T-cell (primary cell): ENCODE measurements at regions not wholly inside any gene's neighbourhood (a gene's known extent, or its start where the extent isn't known, plus 50 kb on each side); places are given as distances from the start of the nearest gene placed in this dataset.

ENCODE experiments used
- ATAC-seq, 4 experiments: fragments of 200-7000 bp in 3 of 4; fragments of 150-1000 bp in 1 of 4; cut with Tn5 transposase; replicated peaks in 1 of 4; 1 replicate in 3 of 4; 2 replicates in 1 of 4; pipeline ENCODE4 v1.10.0; 2021; ENCODE audit warnings: moderate library complexity in 3 of 4, mild to moderate bottlenecking in 2 of 4, moderate number of reproducible peaks in 1 of 4
- CTCF ChIA-PET, 2 donors: fragments of 300-600 bp; sonication (Branson Sonifier 250); formaldehyde crosslinking; loops; one replicate each; lab custom pipeline; 2022; ENCODE audit warnings: antibody characterized with exemption in 2 of 2; lab: Charles Lee
- POLR2A ChIA-PET, 2 donors: fragments of 300-600 bp; sonication (Branson Sonifier 250); formaldehyde crosslinking; loops; one replicate each; lab custom pipeline; 2022; ENCODE audit warnings: antibody characterized with exemption in 2 of 2; lab: Charles Lee
- DNase-seq, 35 experiments: peaks; one replicate each; pipeline versions ENCODE4 v3.0.0 to v3.0.0-alpha.2; 2013 to 2023
- H3K27ac ChIP-seq: one replicate; pipeline ENCODE4 v1.5.1; 2013; ENCODE audit warnings: low read length
- H3K27me3 ChIP-seq, 2 experiments: replicated peaks in 1 of 2; 1 replicate in 1 of 2; 2 replicates in 1 of 2; pipeline versions ENCODE4 v1.6.1 to v1.7.0; 2013; ENCODE audit warnings: low read length in 1 of 2, mixed read lengths in 1 of 2; ENCODE audit not compliant: control insufficient read depth in 2 of 2, insufficient read depth in 2 of 2; ENCODE audit errors: extremely low read depth in 1 of 2
- H3K36me3 ChIP-seq, 2 donors: 1 replicate in 1 of 2; 2 replicates in 1 of 2; pipeline versions ENCODE4 v1.6.1 to v1.7.0; 2013; ENCODE audit warnings: low read length in 1 of 2; ENCODE audit not compliant: control insufficient read depth in 2 of 2, insufficient read depth in 1 of 2; ENCODE audit errors: extremely low read depth in 1 of 2
- H3K4me1 ChIP-seq, 2 experiments: 1 replicate in 1 of 2; 2 replicates in 1 of 2; pipeline versions ENCODE4 v1.6.1 to v1.7.0; 2013; ENCODE audit warnings: low read length in 2 of 2, mixed read lengths in 1 of 2; ENCODE audit not compliant: insufficient read depth in 2 of 2, control insufficient read depth in 1 of 2; ENCODE audit errors: extremely low read depth in 1 of 2
- H3K4me3 ChIP-seq, 2 donors: 1 replicate in 1 of 2; 2 replicates in 1 of 2; pipeline versions ENCODE4 v1.5.1 to v1.7.0; 2013; ENCODE audit warnings: mild to moderate bottlenecking in 2 of 2, low read length in 1 of 2, moderate library complexity in 1 of 2; ENCODE audit not compliant: control insufficient read depth in 1 of 2; ENCODE audit errors: extremely low read depth in 1 of 2
- H3K9me3 ChIP-seq: 2 replicates; pipeline ENCODE4 v1.7.0; 2013
- H3K27ac Mint-ChIP-seq, 2 donors: one replicate each; pipeline ENCODE4 v1.8.0; 2020 to 2021; ENCODE audit warnings: mild to moderate bottlenecking in 2 of 2, mixed read lengths in 2 of 2
- H3K27me3 Mint-ChIP-seq, 2 donors: one replicate each; pipeline ENCODE4 v1.8.0; 2021 to 2022; ENCODE audit warnings: mixed read lengths in 2 of 2
- H3K36me3 Mint-ChIP-seq: one replicate; pipeline ENCODE4 v1.8.0; 2021; ENCODE audit warnings: mixed read lengths
- H3K4me1 Mint-ChIP-seq, 3 donors: one replicate each; pipeline ENCODE4 v1.8.0; 2020 to 2022; ENCODE audit warnings: mixed read lengths in 3 of 3, mild to moderate bottlenecking in 1 of 3
- H3K4me3 Mint-ChIP-seq, 3 donors: one replicate each; pipeline ENCODE4 v1.8.0; 2020 to 2022; ENCODE audit warnings: mild to moderate bottlenecking in 3 of 3, mixed read lengths in 3 of 3, moderate library complexity in 3 of 3
- H3K9me3 Mint-ChIP-seq, 3 donors: one replicate each; pipeline ENCODE4 v1.8.0; 2020 to 2022; ENCODE audit warnings: mixed read lengths in 3 of 3
- WGBS: methylation state at CpG from one replicate; pipeline ENCODE4 v1.1.5; 2013; ENCODE audit warnings: missing lambda C conversion rate; ENCODE audit not compliant: insufficient coverage; 5-methylcytosine and 5-hydroxymethylcytosine counted together

- H3K4me3 Mint-ChIP-seq, result no peak overlapping the region
- H3K36me3 Mint-ChIP-seq, result no peaks in the 10 kb centered on the region
- DNase-seq, result no peak
- ChIA-PET CTCF (no interaction called here), POLR2A (no interaction called here)
- WGBS, result no CpG with 5 or more reads among the region's 3 CpGs
- Histone ChIP-seq H3K27ac (no peak overlapping the region), H3K4me1 (no peaks in the 10 kb centered on the region), H3K27me3 (no peaks in the 10 kb centered on the region), H3K9me3 (no peaks in the 10 kb centered on the region), H3K36me3 (no peaks in the 10 kb centered on the region), H3K4me3 (no peak overlapping the region)
- peaks cover 2 to 7% (median 3%) of the 10 kb centered on the region in 3 donors for H3K9me3 Mint-ChIP-seq
- H3K27me3 Mint-ChIP-seq, result no peaks in the 10 kb centered on the region
- H3K4me1 Mint-ChIP-seq, result no peaks in the 10 kb centered on the region
- H3K27ac Mint-ChIP-seq, result no peak overlapping the region
- no peak for ATAC-seq
Observed at GRCh38 chr1:81600878-81601622, 199.7 kb upstream of the ADGRL2 start.

- ChIA-PET CTCF (no interaction called here), POLR2A (no interaction called here)
- Mint-ChIP-seq H3K27ac (no peak overlapping the region), H3K27me3 (no peaks in the 10 kb centered on the region), H3K36me3 (no peaks in the 10 kb centered on the region), H3K9me3 (peaks cover 0 to 4% (median 2%) of the 10 kb centered on the region in 3 donors), H3K4me1 (no peaks in the 10 kb centered on the region), H3K4me3 (no peak overlapping the region)
- H3K4me1 ChIP-seq, result no peaks in the 10 kb centered on the region
- WGBS, result no CpG with 5 or more reads among the region's 1 CpG
- H3K27ac ChIP-seq, result no peak overlapping the region
- no peak for DNase-seq
- H3K9me3 ChIP-seq, result no peaks in the 10 kb centered on the region
- no peaks in the 10 kb centered on the region for H3K36me3 ChIP-seq
- no peak overlapping the region for H3K4me3 ChIP-seq
- no peaks in the 10 kb centered on the region for H3K27me3 ChIP-seq
- ATAC-seq, result no peak
Observed at GRCh38 chr1:81600363-81600762, 200.4 kb upstream of the ADGRL2 start.

GRCh38 chr1:81598623-81599022 lies 202.1 kb upstream of the ADGRL2 start:
- Mint-ChIP-seq H3K4me1 (no peaks in the 10 kb centered on the region), H3K27me3 (no peaks in the 10 kb centered on the region), H3K36me3 (no peaks in the 10 kb centered on the region), H3K27ac (no peak overlapping the region), H3K9me3 (peaks cover 0 to 4% (median 2%) of the 10 kb centered on the region in 3 donors), H3K4me3 (no peak overlapping the region)
- Histone ChIP-seq H3K27ac (no peak overlapping the region), H3K4me3 (no peak overlapping the region), H3K4me1 (no peaks in the 10 kb centered on the region), H3K27me3 (no peaks in the 10 kb centered on the region), H3K36me3 (no peaks in the 10 kb centered on the region), H3K9me3 (no peaks in the 10 kb centered on the region)
- DNase-seq (no peak), ATAC-seq (no peak)
- POLR2A ChIA-PET, result no interaction called here
- 80% methylated on average over 2 of the region's 4 CpGs for WGBS
- CTCF ChIA-PET, result no interaction called here

- no peaks in the 10 kb centered on the region for H3K4me1 Mint-ChIP-seq
- no peak overlapping the region for H3K4me3 Mint-ChIP-seq
- no peak overlapping the region for H3K27ac Mint-ChIP-seq
- no CpG with 5 or more reads among the region's 3 CpGs for WGBS
- H3K4me1 ChIP-seq, result no peaks in the 10 kb centered on the region
- ChIA-PET POLR2A (no interaction called here), CTCF (no interaction called here)
- H3K27me3 Mint-ChIP-seq, result no peaks in the 10 kb centered on the region
- no peaks in the 10 kb centered on the region for H3K36me3 ChIP-seq
- H3K27ac ChIP-seq, result no peak overlapping the region
- ATAC-seq (no peak), DNase-seq (no peak)
- no peaks in the 10 kb centered on the region for H3K36me3 Mint-ChIP-seq
- H3K4me3 ChIP-seq, result no peak overlapping the region
- no peaks in the 10 kb centered on the region for H3K27me3 ChIP-seq
- no peaks in the 10 kb centered on the region for H3K9me3 ChIP-seq
- H3K9me3 Mint-ChIP-seq, result peaks cover 0 to 4% (median 0%) of the 10 kb centered on the region in 3 donors
Observed at GRCh38 chr1:81597720-81598426, 202.9 kb upstream of the ADGRL2 start.

GRCh38 chr1:81596341-81596740 lies 204.4 kb upstream of the ADGRL2 start:
- H3K9me3 ChIP-seq, result no peaks in the 10 kb centered on the region
- no peaks in the 10 kb centered on the region for H3K36me3 Mint-ChIP-seq
- no peaks in the 10 kb centered on the region for H3K27me3 ChIP-seq
- H3K27ac Mint-ChIP-seq, result no peak overlapping the region
- no peak overlapping the region for H3K27ac ChIP-seq
- no peaks in the 10 kb centered on the region for H3K4me1 ChIP-seq
- H3K4me3 ChIP-seq, result no peak overlapping the region
- H3K9me3 Mint-ChIP-seq, result peaks cover 0 to 6% (median 4%) of the 10 kb centered on the region in 3 donors
- DNase-seq (no peak), ATAC-seq (no peak)
- 86% methylated on average over 5 of the region's 14 CpGs for WGBS
- H3K36me3 ChIP-seq, result no peaks in the 10 kb centered on the region
- ChIA-PET POLR2A (no interaction called here), CTCF (no interaction called here)
- H3K4me1 Mint-ChIP-seq, result no peaks in the 10 kb centered on the region
- H3K4me3 Mint-ChIP-seq, result no peak overlapping the region
- H3K27me3 Mint-ChIP-seq, result no peaks in the 10 kb centered on the region

GRCh38 chr1:81594206-81594605 lies 206.5 kb upstream of the ADGRL2 start:
- no CpG with 5 or more reads among the region's 1 CpG for WGBS
- Mint-ChIP-seq H3K9me3 (peaks cover 0 to 11% (median 6%) of the 10 kb centered on the region in 3 donors), H3K36me3 (no peaks in the 10 kb centered on the region)

More at GRCh38 chr1:81594206-81594605, 206.5 kb upstream of the ADGRL2 start:
- Mint-ChIP-seq H3K4me3 (no peak overlapping the region), H3K4me1 (no peaks in the 10 kb centered on the region), H3K27ac (no peak overlapping the region), H3K27me3 (no peaks in the 10 kb centered on the region)
- ChIA-PET CTCF (no interaction called here), POLR2A (no interaction called here)
- no peaks in the 10 kb centered on the region for H3K4me1 ChIP-seq
- ATAC-seq (no peak), DNase-seq (no peak)
- no peaks in the 10 kb centered on the region for H3K9me3 ChIP-seq
- no peaks in the 10 kb centered on the region for H3K27me3 ChIP-seq
- no peak overlapping the region for H3K27ac ChIP-seq
- no peaks in the 10 kb centered on the region for H3K36me3 ChIP-seq
- no peak overlapping the region for H3K4me3 ChIP-seq
